Type B pancreatic cell (in vitro differentiated cells): ENCODE measurements at regions not wholly inside any gene's neighbourhood (a gene's known extent, or its start where the extent isn't known, plus 50 kb on each side); places are given as distances from the start of the nearest gene placed in this dataset.

Experiments
- DNase-seq: peaks from one replicate; pipeline ENCODE4 v3.0.0; 2021; ENCODE audit warnings: mixed read lengths; ENCODE audit not compliant: unreplicated experiment; ENCODE audit errors: extremely low spot score
- H3K27ac Mint-ChIP-seq: 2 replicates; pipeline ENCODE4 v1.8.0; 2021; ENCODE audit warnings: mild to moderate bottlenecking, mixed read lengths
- H3K27me3 Mint-ChIP-seq: 2 replicates; pipeline ENCODE4 v1.8.0; 2021; ENCODE audit warnings: mixed read lengths
- H3K36me3 Mint-ChIP-seq: 2 replicates; pipeline ENCODE4 v1.8.0; 2021; ENCODE audit warnings: mixed read lengths
- H3K4me1 Mint-ChIP-seq: one replicate; pipeline ENCODE4 v1.8.0; 2021; ENCODE audit warnings: mixed read lengths; ENCODE audit not compliant: unreplicated experiment
- H3K4me3 Mint-ChIP-seq: 2 replicates; pipeline ENCODE4 v1.8.0; 2021; ENCODE audit warnings: mild to moderate bottlenecking, mixed read lengths
- H3K9me3 Mint-ChIP-seq: 2 replicates; pipeline ENCODE4 v1.8.0; 2021; ENCODE audit warnings: mixed read lengths
- CTCF ChIP-seq: fragments of 200-600 bp; sonication (generic); conservative IDR thresholded peaks from 2 replicates; pipeline ENCODE4 v1.5.0; 2021; ENCODE audit warnings: antibody characterized with exemption, mild to moderate bottlenecking

GRCh38 chr4:189511581-189511980, 429.1 kb upstream of the FRG1 start:
- no peaks in the 10 kb centered on the region for H3K36me3 Mint-ChIP-seq
- no peaks in the 10 kb centered on the region for H3K4me1 Mint-ChIP-seq
- H3K27me3 Mint-ChIP-seq = no peaks in the 10 kb centered on the region
- no peak for TF ChIP-seq CTCF
- no peak overlapping the region for H3K27ac Mint-ChIP-seq
- no peaks in the 10 kb centered on the region for H3K9me3 Mint-ChIP-seq
- H3K4me3 Mint-ChIP-seq = no peak overlapping the region
- DNase-seq = no peak

- Mint-ChIP-seq H3K9me3 (no peaks in the 10 kb centered on the region), H3K27me3 (no peaks in the 10 kb centered on the region), H3K4me3 (no peak overlapping the region), H3K27ac (no peak overlapping the region), H3K36me3 (no peaks in the 10 kb centered on the region), H3K4me1 (no peaks in the 10 kb centered on the region)
- TF ChIP-seq CTCF = no peak
- DNase-seq = no peak
Measured at GRCh38 chr4:189513421-189513820, 427.3 kb upstream of the FRG1 start.

GRCh38 chr4:189514209-189514608, 426.5 kb upstream of the FRG1 start:
- Mint-ChIP-seq H3K9me3 (no peaks in the 10 kb centered on the region), H3K27me3 (no peaks in the 10 kb centered on the region)
- TF ChIP-seq CTCF = no peak

GRCh38 chr4:189516902-189517301, 423.8 kb upstream of the FRG1 start:
- no peaks in the 10 kb centered on the region for H3K9me3 Mint-ChIP-seq
- no peak overlapping the region for H3K27ac Mint-ChIP-seq
- DNase-seq = no peak
- H3K4me3 Mint-ChIP-seq = no peak overlapping the region
- TF ChIP-seq CTCF = no peak
- H3K36me3 Mint-ChIP-seq = no peaks in the 10 kb centered on the region
- H3K27me3 Mint-ChIP-seq = no peaks in the 10 kb centered on the region
- no peaks in the 10 kb centered on the region for H3K4me1 Mint-ChIP-seq

More at GRCh38 chr4:189514209-189514608, 426.5 kb upstream of the FRG1 start:
- Mint-ChIP-seq H3K36me3 (no peaks in the 10 kb centered on the region), H3K27ac (no peak overlapping the region), H3K4me3 (no peak overlapping the region), H3K4me1 (no peaks in the 10 kb centered on the region)
- no peak for DNase-seq

GRCh38 chr4:189519186-189519585, 421.5 kb upstream of the FRG1 start:
- peaks cover 4% of the 10 kb centered on the region for H3K9me3 Mint-ChIP-seq
- DNase-seq = no peak
- no peaks in the 10 kb centered on the region for H3K27me3 Mint-ChIP-seq
- no peak overlapping the region for H3K27ac Mint-ChIP-seq
- no peaks in the 10 kb centered on the region for H3K36me3 Mint-ChIP-seq
- H3K4me3 Mint-ChIP-seq = no peak overlapping the region
- no peaks in the 10 kb centered on the region for H3K4me1 Mint-ChIP-seq
- no peak for TF ChIP-seq CTCF

- DNase-seq = no peak
- no peaks in the 10 kb centered on the region for H3K4me1 Mint-ChIP-seq
- H3K36me3 Mint-ChIP-seq = no peaks in the 10 kb centered on the region
- H3K27ac Mint-ChIP-seq = no peak overlapping the region
- no peak overlapping the region for H3K4me3 Mint-ChIP-seq
- H3K9me3 Mint-ChIP-seq = peaks cover 9% of the 10 kb centered on the region
- TF ChIP-seq CTCF = no peak
- H3K27me3 Mint-ChIP-seq = no peaks in the 10 kb centered on the region
Measured at GRCh38 chr4:189525304-189525703, 415.4 kb upstream of the FRG1 start.
